ENCODE measurements at regions not wholly inside any gene's neighbourhood (a gene's known extent, or its start where the extent isn't known, plus 50 kb on each side); places are given as distances from the start of the nearest gene placed in this dataset.

GRCh38 chrX:2585158-2585470 lies 84.3 kb upstream of the DHRSX start:
- Histone ChIP-seq H3K9me3 (ENCODE audit: insufficient read depth, low read length, severe bottlenecking) (no peaks in the 10 kb centered on the region), H3K4me3 (ENCODE audit: low read depth in 1 of 2, low read length in 2 of 2) (no peak overlapping the region), H3K27ac (ENCODE audit: low read length) (no peak overlapping the region), H3K4me1 (ENCODE audit: insufficient read depth, low read length) (no peaks in the 10 kb centered on the region), H3K36me3 (ENCODE audit: insufficient read depth, low read length) (no peaks in the 10 kb centered on the region), H4K20me1 (ENCODE audit: insufficient read depth, low read length) (no peaks in the 10 kb centered on the region), H3K27me3 (ENCODE audit: insufficient read depth, low read length, poor library complexity) (no peaks in the 10 kb centered on the region), H3K4me2 (ENCODE audit: insufficient read depth, low read length) (no peak overlapping the region), H3K79me2 (ENCODE audit: insufficient read depth, low read length) (no peaks in the 10 kb centered on the region), H3K9ac (ENCODE audit: low read depth, low read length) (no peak overlapping the region), H2AFZ (ENCODE audit: low read depth, low read length) (no peak overlapping the region)
- no peak for TF ChIP-seq EZH2 (IDR thresholded peaks at IDR 0.05; ENCODE audit: borderline replicate concordance, low read depth, low read length, severe bottlenecking)
- TF ChIP-seq CTCF (IDR thresholded peaks at IDR 0.05; ENCODE audit: borderline replicate concordance, extremely low read depth, low read length, poor library complexity, severe bottlenecking), result no peak
- DNase-seq (no peak), ATAC-seq (ENCODE audit: insufficient read depth, low read depth) (no peak)

GRCh38 chrX:2584251-2585157 lies 83.7 kb upstream of the DHRSX start:
- ATAC-seq (ENCODE audit: insufficient read depth, low read depth) (no peak), DNase-seq (no peak)
- no peak overlapping the region for H3K4me3 ChIP-seq (ENCODE audit: low read depth in 1 of 2, low read length in 2 of 2)
- no peak overlapping the region for H3K9ac ChIP-seq (ENCODE audit: low read depth, low read length)
- no peaks in the 10 kb centered on the region for H4K20me1 ChIP-seq (ENCODE audit: insufficient read depth, low read length)
- H3K27me3 ChIP-seq (ENCODE audit: insufficient read depth, low read length, poor library complexity), result no peaks in the 10 kb centered on the region
- H3K4me1 ChIP-seq (ENCODE audit: insufficient read depth, low read length), result no peaks in the 10 kb centered on the region
- H3K36me3 ChIP-seq (ENCODE audit: insufficient read depth, low read length), result no peaks in the 10 kb centered on the region
- H3K4me2 ChIP-seq (ENCODE audit: insufficient read depth, low read length), result no peak overlapping the region
- H3K79me2 ChIP-seq (ENCODE audit: insufficient read depth, low read length), result no peaks in the 10 kb centered on the region
- H2AFZ ChIP-seq (ENCODE audit: low read depth, low read length), result no peak overlapping the region
- TF ChIP-seq CTCF (IDR thresholded peaks at IDR 0.05; ENCODE audit: borderline replicate concordance, extremely low read depth, low read length, poor library complexity, severe bottlenecking), result no peak
- TF ChIP-seq EZH2 (IDR thresholded peaks at IDR 0.05; ENCODE audit: borderline replicate concordance, low read depth, low read length, severe bottlenecking), result no peak
- H3K9me3 ChIP-seq (ENCODE audit: insufficient read depth, low read length, severe bottlenecking), result no peaks in the 10 kb centered on the region
- no peak overlapping the region for H3K27ac ChIP-seq (ENCODE audit: low read length)

DNA sequence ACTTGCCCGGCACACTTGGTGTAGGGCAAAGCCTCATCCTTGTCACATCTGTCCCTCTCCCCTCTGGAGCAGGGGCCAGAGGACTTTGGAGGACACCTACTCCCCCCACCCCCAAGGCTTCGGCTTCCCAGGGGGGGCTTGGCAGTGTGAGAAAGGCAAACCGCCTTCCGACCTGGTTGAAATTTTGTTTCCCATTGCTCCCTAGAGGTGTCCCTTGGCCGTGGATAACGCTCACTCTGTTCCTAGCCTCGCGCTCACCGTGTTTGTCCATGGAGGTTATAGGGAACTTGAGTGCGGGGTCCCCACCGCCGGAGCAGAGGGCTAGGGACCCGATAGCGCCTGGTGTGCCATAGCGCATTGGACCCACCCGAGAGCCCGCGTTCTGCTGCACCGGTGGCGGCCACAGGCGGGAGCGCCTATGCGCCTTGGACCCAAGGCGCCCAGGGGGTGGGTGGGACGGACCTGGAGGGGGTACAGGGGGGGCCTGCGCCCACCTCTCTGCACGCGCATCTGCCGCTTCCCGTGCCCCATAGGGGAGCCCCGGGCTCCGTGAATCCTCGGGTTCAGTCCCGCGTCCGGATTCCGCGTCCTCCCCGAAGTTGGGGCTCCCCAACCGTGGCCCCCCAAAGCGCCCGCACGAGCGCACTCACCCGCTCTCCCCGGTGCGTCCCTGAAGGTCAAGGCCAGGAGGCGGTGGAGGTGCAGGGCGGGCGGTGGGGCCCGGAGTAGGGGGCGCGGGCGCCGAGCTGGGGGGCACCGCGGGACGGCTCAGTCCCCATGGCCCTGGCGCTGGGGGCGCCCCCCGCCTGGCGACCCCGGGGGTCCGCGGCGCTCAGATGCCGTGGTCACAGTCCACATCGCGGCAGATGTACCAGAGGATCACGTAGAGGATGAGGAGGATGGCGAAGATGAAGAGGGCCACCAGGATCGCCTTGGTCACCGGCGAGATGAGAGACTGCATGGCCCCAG lies 82.7 kb upstream of the DHRSX start:
- TF ChIP-seq EZH2 (IDR thresholded peaks at IDR 0.05; ENCODE audit: borderline replicate concordance, low read depth, low read length, severe bottlenecking) (no peak), CTCF (IDR thresholded peaks at IDR 0.05; ENCODE audit: borderline replicate concordance, extremely low read depth, low read length, poor library complexity, severe bottlenecking) (no peak)
- Histone ChIP-seq H3K9me3 (ENCODE audit: insufficient read depth, low read length, severe bottlenecking) (no peaks in the 10 kb centered on the region), H3K36me3 (ENCODE audit: insufficient read depth, low read length) (no peaks in the 10 kb centered on the region), H2AFZ (ENCODE audit: low read depth, low read length) (no peak overlapping the region), H3K4me1 (ENCODE audit: insufficient read depth, low read length) (no peaks in the 10 kb centered on the region), H3K27me3 (ENCODE audit: insufficient read depth, low read length, poor library complexity) (no peaks in the 10 kb centered on the region), H3K4me2 (ENCODE audit: insufficient read depth, low read length) (no peak overlapping the region), H3K27ac (ENCODE audit: low read length) (no peak overlapping the region), H3K9ac (ENCODE audit: low read depth, low read length) (no peak overlapping the region), H4K20me1 (ENCODE audit: insufficient read depth, low read length) (no peaks in the 10 kb centered on the region), H3K79me2 (ENCODE audit: insufficient read depth, low read length) (no peaks in the 10 kb centered on the region), H3K4me3 (ENCODE audit: low read depth in 1 of 2, low read length in 2 of 2) (no peak overlapping the region)
- ATAC-seq (ENCODE audit: insufficient read depth, low read depth) (no peak), DNase-seq (no peak)
